ENCODE measurements at regions not wholly inside any gene's neighbourhood (a gene's known extent, or its start where the extent isn't known, plus 50 kb on each side); places are given as distances from the start of the nearest gene placed in this dataset.
"Not testable (repeated sequence)": the region's sequence is repeated elsewhere in the genome, so short reads cannot be mapped to it uniquely, and the experiment has no call there.

- ChIA-PET CTCF (no interaction called here), POLR2A (no interaction called here)
- Histone ChIP-seq H3K27me3 (ENCODE audit: control insufficient read depth, insufficient read depth, low read length) (no peaks in the 10 kb centered on the region), H3K36me3 (ENCODE audit: control insufficient read depth, insufficient read depth, low read length) (no peaks in the 10 kb centered on the region), H3K4me3 (ENCODE audit: low read depth, low read length) (no peak overlapping the region)
- no peak for TF ChIP-seq CTCF (IDR thresholded peaks at IDR 0.05; ENCODE audit: insufficient read depth, low read depth, low read length)
- DNase-seq (ENCODE audit: low read depth), result no peak
Observed at GRCh38 chr2:209253544-209253943, 170.3 kb upstream of the MAP2 start.

GRCh38 chr2:209259767-209260166, 164.1 kb upstream of the MAP2 start:
- Histone ChIP-seq H3K36me3 (ENCODE audit: control insufficient read depth, insufficient read depth, low read length) (no peaks in the 10 kb centered on the region), H3K27me3 (ENCODE audit: control insufficient read depth, insufficient read depth, low read length) (no peaks in the 10 kb centered on the region), H3K4me3 (ENCODE audit: low read depth, low read length) (no peak overlapping the region)
- no peak for TF ChIP-seq CTCF (IDR thresholded peaks at IDR 0.05; ENCODE audit: insufficient read depth, low read depth, low read length)
- ChIA-PET POLR2A (no interaction called here), CTCF (no interaction called here)
- no peak for DNase-seq (ENCODE audit: low read depth)

GRCh38 chr2:209260281-209260680, 163.6 kb upstream of the MAP2 start:
- POLR2A ChIA-PET, result no interaction called here
- TF ChIP-seq CTCF (IDR thresholded peaks at IDR 0.05; ENCODE audit: insufficient read depth, low read depth, low read length), result no peak
- CTCF ChIA-PET, result no interaction called here

GRCh38 chr2:209261366-209262053, 162.3 kb upstream of the MAP2 start:
- POLR2A ChIA-PET; H3K27me3 ChIP-seq (ENCODE audit: control insufficient read depth, insufficient read depth, low read length); H3K4me3 ChIP-seq (ENCODE audit: low read depth, low read length); CTCF ChIA-PET; H3K36me3 ChIP-seq (ENCODE audit: control insufficient read depth, insufficient read depth, low read length); DNase-seq (ENCODE audit: low read depth): not testable (repeated sequence)

More at GRCh38 chr2:209260281-209260680, 163.6 kb upstream of the MAP2 start:
- Histone ChIP-seq H3K27me3 (ENCODE audit: control insufficient read depth, insufficient read depth, low read length) (no peaks in the 10 kb centered on the region), H3K4me3 (ENCODE audit: low read depth, low read length) (no peak overlapping the region), H3K36me3 (ENCODE audit: control insufficient read depth, insufficient read depth, low read length) (no peaks in the 10 kb centered on the region)
- no peak for DNase-seq (ENCODE audit: low read depth)

- CTCF ChIA-PET, result no interaction called here
- H3K27me3 ChIP-seq (ENCODE audit: control insufficient read depth, insufficient read depth, low read length), result no peaks in the 10 kb centered on the region
- no peak for DNase-seq (ENCODE audit: low read depth)
- TF ChIP-seq CTCF (IDR thresholded peaks at IDR 0.05; ENCODE audit: insufficient read depth, low read depth, low read length), result no peak
- H3K4me3 ChIP-seq (ENCODE audit: low read depth, low read length), result no peak overlapping the region
- no peaks in the 10 kb centered on the region for H3K36me3 ChIP-seq (ENCODE audit: control insufficient read depth, insufficient read depth, low read length)
- POLR2A ChIA-PET, result no interaction called here
Observed at GRCh38 chr2:209269024-209269423, 154.8 kb upstream of the MAP2 start.

GRCh38 chr2:209276000-209276399, 147.8 kb upstream of the MAP2 start:
- ChIA-PET POLR2A (no interaction called here), CTCF (no interaction called here)
- no peak overlapping the region for H3K4me3 ChIP-seq (ENCODE audit: low read depth, low read length)
- H3K36me3 ChIP-seq (ENCODE audit: control insufficient read depth, insufficient read depth, low read length), result no peaks in the 10 kb centered on the region
- no peak for DNase-seq (ENCODE audit: low read depth)
- TF ChIP-seq CTCF (IDR thresholded peaks at IDR 0.05; ENCODE audit: insufficient read depth, low read depth, low read length), result no peak
- no peaks in the 10 kb centered on the region for H3K27me3 ChIP-seq (ENCODE audit: control insufficient read depth, insufficient read depth, low read length)

Measured in BJ (cell line).